Peyer's patch (tissue), 4 donors: ENCODE measurements at regions not wholly inside any gene's neighbourhood (a gene's known extent, or its start where the extent isn't known, plus 50 kb on each side); places are given as distances from the start of the nearest gene placed in this dataset.

Source experiments
- POLR2A ChIP-seq, 2 donors: fragments of 450-650 bp; IDR thresholded peaks; one replicate each; pipeline ENCODE4 v1.5.1; 2017; ENCODE audit warnings: antibody characterized with exemption in 2 of 2, mild to moderate bottlenecking in 2 of 2, moderate library complexity in 2 of 2
- TF ChIP-seq, protein P1 (sequence below), 6 experiments: fragments of 450-650 bp in 4 of 6; fragments of 200-600 bp in 2 of 6; sonication (generic) in 1 of 6; IDR thresholded peaks; one replicate each; pipeline ENCODE4 v1.5.1; 2017 to 2019; ENCODE audit warnings: antibody characterized with exemption in 6 of 6, mild to moderate bottlenecking in 3 of 6, moderate library complexity in 1 of 6

DNA sequence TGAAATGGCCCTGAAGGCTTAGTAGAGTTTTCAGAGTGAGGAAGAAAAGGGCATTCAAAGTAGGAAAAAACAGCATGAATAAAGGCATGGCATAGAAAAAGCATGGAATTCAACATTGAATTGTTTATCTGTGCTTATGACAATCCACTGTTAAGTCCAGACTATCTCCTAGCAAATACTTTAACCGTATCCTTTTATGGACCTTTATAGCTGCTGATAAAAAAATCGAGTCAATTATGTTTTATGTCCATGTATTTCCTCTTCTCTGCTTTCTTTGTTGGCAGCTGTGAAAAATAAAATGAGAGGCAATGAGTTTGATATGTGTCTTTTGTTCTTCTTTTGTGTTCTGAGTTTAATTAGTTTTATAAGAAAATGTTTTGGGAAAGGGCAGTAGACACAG is 70.4 kb downstream of the TDRD15 start:
- TF ChIP-seq, protein P1, sequence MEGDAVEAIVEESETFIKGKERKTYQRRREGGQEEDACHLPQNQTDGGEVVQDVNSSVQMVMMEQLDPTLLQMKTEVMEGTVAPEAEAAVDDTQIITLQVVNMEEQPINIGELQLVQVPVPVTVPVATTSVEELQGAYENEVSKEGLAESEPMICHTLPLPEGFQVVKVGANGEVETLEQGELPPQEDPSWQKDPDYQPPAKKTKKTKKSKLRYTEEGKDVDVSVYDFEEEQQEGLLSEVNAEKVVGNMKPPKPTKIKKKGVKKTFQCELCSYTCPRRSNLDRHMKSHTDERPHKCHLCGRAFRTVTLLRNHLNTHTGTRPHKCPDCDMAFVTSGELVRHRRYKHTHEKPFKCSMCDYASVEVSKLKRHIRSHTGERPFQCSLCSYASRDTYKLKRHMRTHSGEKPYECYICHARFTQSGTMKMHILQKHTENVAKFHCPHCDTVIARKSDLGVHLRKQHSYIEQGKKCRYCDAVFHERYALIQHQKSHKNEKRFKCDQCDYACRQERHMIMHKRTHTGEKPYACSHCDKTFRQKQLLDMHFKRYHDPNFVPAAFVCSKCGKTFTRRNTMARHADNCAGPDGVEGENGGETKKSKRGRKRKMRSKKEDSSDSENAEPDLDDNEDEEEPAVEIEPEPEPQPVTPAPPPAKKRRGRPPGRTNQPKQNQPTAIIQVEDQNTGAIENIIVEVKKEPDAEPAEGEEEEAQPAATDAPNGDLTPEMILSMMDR (IDR thresholded peaks at IDR 0.05), result no peak
- TF ChIP-seq POLR2A (IDR thresholded peaks at IDR 0.05), result no peak
